Epithelial cell of proximal tubule (primary cell): ENCODE measurements at regions not wholly inside any gene's neighbourhood (a gene's known extent, or its start where the extent isn't known, plus 50 kb on each side); places are given as distances from the start of the nearest gene placed in this dataset.

ENCODE experiments used
- DNase-seq: peaks from one replicate; pipeline ENCODE4 v3.0.0-alpha.2; 2011; ENCODE audit warnings: low read depth
- H3K4me3 ChIP-seq: 2 replicates; pipeline ENCODE4 v1.5.1; 2011; ENCODE audit warnings: low read depth, mild to moderate bottlenecking, low read length
- TF ChIP-seq, protein P1 (sequence below): conservative IDR thresholded peaks from 2 replicates; pipeline ENCODE4 v1.5.1; 2012; ENCODE audit warnings: low read depth, mild to moderate bottlenecking, low read length

GRCh38 chr7:50872437-50872836, 89.7 kb upstream of the GRB10 start:
- no peak for DNase-seq
- H3K4me3 ChIP-seq, result no peak overlapping the region
- TF ChIP-seq, protein P1, sequence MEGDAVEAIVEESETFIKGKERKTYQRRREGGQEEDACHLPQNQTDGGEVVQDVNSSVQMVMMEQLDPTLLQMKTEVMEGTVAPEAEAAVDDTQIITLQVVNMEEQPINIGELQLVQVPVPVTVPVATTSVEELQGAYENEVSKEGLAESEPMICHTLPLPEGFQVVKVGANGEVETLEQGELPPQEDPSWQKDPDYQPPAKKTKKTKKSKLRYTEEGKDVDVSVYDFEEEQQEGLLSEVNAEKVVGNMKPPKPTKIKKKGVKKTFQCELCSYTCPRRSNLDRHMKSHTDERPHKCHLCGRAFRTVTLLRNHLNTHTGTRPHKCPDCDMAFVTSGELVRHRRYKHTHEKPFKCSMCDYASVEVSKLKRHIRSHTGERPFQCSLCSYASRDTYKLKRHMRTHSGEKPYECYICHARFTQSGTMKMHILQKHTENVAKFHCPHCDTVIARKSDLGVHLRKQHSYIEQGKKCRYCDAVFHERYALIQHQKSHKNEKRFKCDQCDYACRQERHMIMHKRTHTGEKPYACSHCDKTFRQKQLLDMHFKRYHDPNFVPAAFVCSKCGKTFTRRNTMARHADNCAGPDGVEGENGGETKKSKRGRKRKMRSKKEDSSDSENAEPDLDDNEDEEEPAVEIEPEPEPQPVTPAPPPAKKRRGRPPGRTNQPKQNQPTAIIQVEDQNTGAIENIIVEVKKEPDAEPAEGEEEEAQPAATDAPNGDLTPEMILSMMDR, result no peak

DNA sequence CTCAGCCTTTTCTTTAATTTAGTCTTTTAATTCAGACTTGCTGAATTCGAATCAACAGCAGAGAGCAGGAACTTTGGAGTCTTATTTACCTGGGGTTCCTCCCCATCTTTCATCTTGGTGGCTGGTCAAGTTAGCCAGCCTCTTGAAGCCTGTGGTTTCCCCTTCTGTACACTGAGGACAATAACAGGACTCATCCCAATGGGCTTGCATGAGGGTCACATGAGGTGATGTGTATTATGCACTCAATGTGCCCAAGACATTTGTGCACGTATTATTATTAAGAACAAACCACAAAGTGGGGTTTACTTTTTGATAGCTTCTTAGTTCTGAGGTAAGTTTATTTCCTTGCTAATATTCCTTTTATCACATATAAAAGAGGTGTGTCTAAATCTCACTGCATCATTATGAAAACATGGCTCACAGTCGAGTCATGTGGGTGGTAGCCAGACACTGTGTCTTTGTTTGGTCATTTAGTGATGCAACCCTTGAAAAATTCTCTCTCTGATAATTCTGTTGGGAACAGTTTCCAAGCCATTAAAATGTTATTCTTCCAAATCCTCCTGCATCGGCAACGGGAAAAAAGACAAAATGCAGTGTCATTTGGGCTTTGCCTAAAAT, 86.5 kb upstream of the GRB10 start:
- TF ChIP-seq, protein P1, result no peak
- peak; percentile 75 for DNase-seq
- no peak overlapping the region for H3K4me3 ChIP-seq

DNA sequence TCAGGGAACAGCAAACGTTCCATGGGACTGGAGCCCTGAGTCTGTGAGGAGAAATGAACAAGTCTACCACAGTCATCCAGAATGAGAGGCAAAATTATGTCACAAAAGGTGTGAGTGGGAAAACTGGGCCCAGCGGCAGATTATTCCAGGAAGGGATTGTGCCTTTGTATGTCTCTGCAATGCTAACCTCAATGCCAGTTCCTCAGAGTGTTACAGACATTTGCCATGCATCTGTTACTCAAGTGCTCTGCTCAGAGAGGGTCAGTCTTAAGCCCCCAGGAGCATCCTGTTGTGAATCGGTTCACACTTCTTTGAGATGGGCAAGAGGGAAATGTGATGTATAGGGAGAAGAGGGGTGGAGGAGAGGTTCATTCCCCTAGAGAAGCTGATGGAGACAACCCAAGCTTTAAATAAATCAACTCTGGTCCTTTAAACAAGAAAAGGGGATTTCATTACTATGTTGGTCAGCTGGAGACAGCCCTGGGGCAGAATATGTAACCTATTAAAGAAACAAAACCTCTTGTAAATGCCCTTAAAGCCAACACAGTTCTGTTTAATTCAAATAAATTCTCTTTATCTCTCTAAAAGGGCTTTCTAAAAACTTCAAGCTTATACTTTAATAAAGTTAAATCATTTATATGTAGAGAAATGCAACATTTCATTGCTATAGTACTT, 85.9 kb upstream of the GRB10 start:
- TF ChIP-seq, protein P1, result no peak
- peak; percentile 53 for DNase-seq
- H3K4me3 ChIP-seq, result no peak overlapping the region

- no peak for DNase-seq
- TF ChIP-seq, protein P1, result no peak
- no peak overlapping the region for H3K4me3 ChIP-seq
Measured at GRCh38 chr7:50867034-50867356, 84.3 kb upstream of the GRB10 start.

DNA sequence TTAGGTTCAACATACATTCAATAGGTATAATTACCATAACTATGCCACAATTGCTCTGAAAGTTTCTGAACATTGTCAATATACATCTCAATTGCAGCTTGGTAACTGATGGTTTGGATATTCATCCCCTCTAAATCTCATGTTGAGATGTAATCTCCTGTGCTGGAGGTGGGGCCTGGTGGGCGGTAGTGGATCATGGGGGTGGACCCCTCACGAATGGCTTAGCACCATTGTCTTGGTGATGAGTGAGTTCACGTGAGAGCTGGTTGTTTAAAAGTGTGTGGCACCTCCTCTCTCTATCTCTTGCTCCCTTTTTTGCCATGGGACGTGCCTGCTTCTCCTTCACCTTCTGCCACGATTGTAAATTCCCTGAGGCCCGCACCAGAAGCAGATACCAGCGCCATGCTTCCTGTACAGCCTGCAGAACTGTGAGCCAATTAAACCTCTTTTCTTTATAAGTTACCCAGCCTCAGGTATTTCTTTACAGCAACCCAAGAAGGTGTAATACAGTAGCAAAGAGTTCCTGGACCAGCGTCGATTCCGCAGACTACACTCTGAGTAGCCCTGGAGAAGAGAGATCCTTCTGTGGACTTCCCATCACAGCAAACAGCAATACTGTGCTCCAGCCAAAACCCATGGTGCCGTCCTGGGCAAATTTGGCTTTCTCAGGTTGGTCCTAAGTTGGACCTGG, 83.8 kb upstream of the GRB10 start:
- TF ChIP-seq, protein P1, result no peak
- DNase-seq, result no peak
- H3K4me3 ChIP-seq, result no peak overlapping the region

DNA sequence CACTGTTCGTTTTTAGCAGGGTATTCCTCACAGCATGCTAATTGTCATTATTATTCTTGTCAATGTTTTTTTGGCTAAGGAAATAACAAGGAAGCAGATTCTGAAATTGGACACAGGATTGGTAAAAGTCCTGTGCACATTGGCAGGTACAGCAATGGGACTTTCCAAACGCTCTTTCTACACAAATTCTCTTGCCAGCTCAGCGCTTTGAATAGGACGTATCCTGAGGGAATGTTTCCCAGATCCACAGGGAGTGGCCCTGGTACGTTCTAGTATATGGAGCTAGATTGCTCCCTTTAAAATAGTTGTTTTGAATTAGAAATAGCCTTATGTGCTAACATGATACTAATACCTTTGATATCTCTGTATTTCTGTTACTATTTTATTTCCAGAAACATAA, 82.8 kb upstream of the GRB10 start:
- DNase-seq, result no peak
- TF ChIP-seq, protein P1, result no peak
- no peak overlapping the region for H3K4me3 ChIP-seq
